Panc1 (cell line): ENCODE measurements at regions not wholly inside any gene's neighbourhood (a gene's known extent, or its start where the extent isn't known, plus 50 kb on each side); places are given as distances from the start of the nearest gene placed in this dataset.

Experiments
- POLR2AphosphoS5 ChIP-seq: IDR thresholded peaks from 2 replicates; pipeline ENCODE4 v1.6.1; 2012; ENCODE audit warnings: mild to moderate bottlenecking, low read depth, low read length, moderate library complexity
- TCF7L2 ChIP-seq: IDR thresholded peaks from 2 replicates; pipeline ENCODE4 v1.6.1; 2011; ENCODE audit warnings: mild to moderate bottlenecking, low read depth, low read length, inconsistent platforms
- TF ChIP-seq, protein P1 (sequence below): fragments of 450-650 bp; IDR thresholded peaks from 2 replicates; pipeline ENCODE4 v1.5.1; 2017; ENCODE audit warnings: mild to moderate bottlenecking
- TF ChIP-seq, protein P2 (sequence below), 2 experiments: IDR thresholded peaks; 2 replicates each; pipeline ENCODE4 v1.6.1; 2011 to 2012; ENCODE audit warnings: low read depth in 2 of 2, control low read depth in 1 of 2, low read length in 1 of 2, mild to moderate bottlenecking in 1 of 2, moderate library complexity in 1 of 2; ENCODE audit not compliant: insufficient read depth in 1 of 2

DNA sequence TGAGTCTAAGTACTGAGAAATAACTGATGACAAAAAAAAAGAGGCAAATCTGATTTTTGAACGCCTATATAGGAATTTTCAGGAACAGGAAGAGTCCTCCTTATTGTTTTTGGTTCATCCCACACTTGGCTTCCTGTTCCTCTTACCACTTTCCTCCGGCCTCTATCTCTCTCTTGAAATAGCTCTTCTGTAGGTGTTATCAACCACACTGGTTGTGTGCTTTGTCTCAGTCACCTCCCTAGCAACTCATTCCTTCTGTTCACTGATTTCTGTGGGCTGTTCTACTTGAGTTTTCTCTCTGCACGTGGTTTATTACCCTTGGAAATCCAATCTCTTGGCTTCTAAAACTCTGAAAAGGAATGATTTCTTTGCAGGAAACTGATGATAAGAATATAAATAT is 78.7 kb upstream of the C11orf87 start:
- TF ChIP-seq, protein P1, sequence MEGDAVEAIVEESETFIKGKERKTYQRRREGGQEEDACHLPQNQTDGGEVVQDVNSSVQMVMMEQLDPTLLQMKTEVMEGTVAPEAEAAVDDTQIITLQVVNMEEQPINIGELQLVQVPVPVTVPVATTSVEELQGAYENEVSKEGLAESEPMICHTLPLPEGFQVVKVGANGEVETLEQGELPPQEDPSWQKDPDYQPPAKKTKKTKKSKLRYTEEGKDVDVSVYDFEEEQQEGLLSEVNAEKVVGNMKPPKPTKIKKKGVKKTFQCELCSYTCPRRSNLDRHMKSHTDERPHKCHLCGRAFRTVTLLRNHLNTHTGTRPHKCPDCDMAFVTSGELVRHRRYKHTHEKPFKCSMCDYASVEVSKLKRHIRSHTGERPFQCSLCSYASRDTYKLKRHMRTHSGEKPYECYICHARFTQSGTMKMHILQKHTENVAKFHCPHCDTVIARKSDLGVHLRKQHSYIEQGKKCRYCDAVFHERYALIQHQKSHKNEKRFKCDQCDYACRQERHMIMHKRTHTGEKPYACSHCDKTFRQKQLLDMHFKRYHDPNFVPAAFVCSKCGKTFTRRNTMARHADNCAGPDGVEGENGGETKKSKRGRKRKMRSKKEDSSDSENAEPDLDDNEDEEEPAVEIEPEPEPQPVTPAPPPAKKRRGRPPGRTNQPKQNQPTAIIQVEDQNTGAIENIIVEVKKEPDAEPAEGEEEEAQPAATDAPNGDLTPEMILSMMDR: no peak
- TF ChIP-seq POLR2AphosphoS5 (no peak), TCF7L2 (no peak)
- TF ChIP-seq, protein P2, sequence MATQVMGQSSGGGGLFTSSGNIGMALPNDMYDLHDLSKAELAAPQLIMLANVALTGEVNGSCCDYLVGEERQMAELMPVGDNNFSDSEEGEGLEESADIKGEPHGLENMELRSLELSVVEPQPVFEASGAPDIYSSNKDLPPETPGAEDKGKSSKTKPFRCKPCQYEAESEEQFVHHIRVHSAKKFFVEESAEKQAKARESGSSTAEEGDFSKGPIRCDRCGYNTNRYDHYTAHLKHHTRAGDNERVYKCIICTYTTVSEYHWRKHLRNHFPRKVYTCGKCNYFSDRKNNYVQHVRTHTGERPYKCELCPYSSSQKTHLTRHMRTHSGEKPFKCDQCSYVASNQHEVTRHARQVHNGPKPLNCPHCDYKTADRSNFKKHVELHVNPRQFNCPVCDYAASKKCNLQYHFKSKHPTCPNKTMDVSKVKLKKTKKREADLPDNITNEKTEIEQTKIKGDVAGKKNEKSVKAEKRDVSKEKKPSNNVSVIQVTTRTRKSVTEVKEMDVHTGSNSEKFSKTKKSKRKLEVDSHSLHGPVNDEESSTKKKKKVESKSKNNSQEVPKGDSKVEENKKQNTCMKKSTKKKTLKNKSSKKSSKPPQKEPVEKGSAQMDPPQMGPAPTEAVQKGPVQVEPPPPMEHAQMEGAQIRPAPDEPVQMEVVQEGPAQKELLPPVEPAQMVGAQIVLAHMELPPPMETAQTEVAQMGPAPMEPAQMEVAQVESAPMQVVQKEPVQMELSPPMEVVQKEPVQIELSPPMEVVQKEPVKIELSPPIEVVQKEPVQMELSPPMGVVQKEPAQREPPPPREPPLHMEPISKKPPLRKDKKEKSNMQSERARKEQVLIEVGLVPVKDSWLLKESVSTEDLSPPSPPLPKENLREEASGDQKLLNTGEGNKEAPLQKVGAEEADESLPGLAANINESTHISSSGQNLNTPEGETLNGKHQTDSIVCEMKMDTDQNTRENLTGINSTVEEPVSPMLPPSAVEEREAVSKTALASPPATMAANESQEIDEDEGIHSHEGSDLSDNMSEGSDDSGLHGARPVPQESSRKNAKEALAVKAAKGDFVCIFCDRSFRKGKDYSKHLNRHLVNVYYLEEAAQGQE (IDR thresholded peaks at IDR 0.05; ENCODE audit: insufficient read depth in 1 of 2, low read depth in 2 of 2, low read length in 1 of 2): no peak
